GM12878 (cell line): ENCODE measurements at regions not wholly inside any gene's neighbourhood (a gene's known extent, or its start where the extent isn't known, plus 50 kb on each side); places are given as distances from the start of the nearest gene placed in this dataset.

ENCODE experiments used
- ATAC-seq: fragments of 200-7000 bp; cut with Tn5 transposase; 3 replicates; pipeline ENCODE4 v1.9.1; 2020; ENCODE audit warnings: mild to moderate bottlenecking, moderate library complexity
- BruUV-seq: library from RNA; stranded (reverse); fragments of 400-500 nt; replicated peaks from 2 replicates; lab custom pipeline; 2021; lab: Mats Ljungman, UMichigan
- CTCF ChIA-PET: fragments of 300-600 bp; sonication (Branson Sonifier 250); formaldehyde crosslinking; extraction: SDS; loops from one replicate; lab custom pipeline; 2021; ENCODE audit warnings: inconsistent platforms; lab: Yijun Ruan, JAX
- POLR2A ChIA-PET: fragments of 350-600 bp; formaldehyde crosslinking; extraction: SDS; loops from one replicate; lab custom pipeline; 2021; ENCODE audit warnings: inconsistent platforms; lab: Charles Lee
- RAD21 ChIA-PET: fragments of 300-600 bp; sonication (Branson Sonifier 250); formaldehyde crosslinking; loops from one replicate; lab custom pipeline; 2023; ENCODE audit warnings: antibody characterized with exemption; ENCODE audit not compliant: unreplicated experiment; lab: Charles Lee
- SMC1A ChIA-PET: fragments of 300-600 bp; sonication (Branson Sonifier 250); formaldehyde crosslinking; loops from one replicate; lab custom pipeline; 2023; ENCODE audit not compliant: unreplicated experiment, uncharacterized antibody; lab: Charles Lee
- DNase-seq: peaks from one replicate; pipeline ENCODE4 v3.0.0-alpha.2; 2011; ENCODE audit warnings: low read depth, low spot score
- FAIRE-seq: peaks from 3 replicates; lab custom pipeline; 2011; peaks lifted over from hg19 to GRCh38; lab: Jason Lieb, UNC
- H2AFZ ChIP-seq: 2 replicates; pipeline ENCODE4 v1.6.0; 2011; ENCODE audit warnings: low read depth, low read length, control low read depth; ENCODE audit not compliant: control insufficient read depth
- H3K27ac ChIP-seq: 2 replicates; pipeline ENCODE4 v1.5.1; 2011; ENCODE audit warnings: control low read depth; ENCODE audit not compliant: control insufficient read depth, insufficient read depth
- H3K27me3 ChIP-seq, 2 experiments: replicated peaks in 1 of 2; 2 replicates each; pipeline versions ENCODE4 v1.6.0 to v1.6.1; 2011; ENCODE audit warnings: low read length in 1 of 2; ENCODE audit not compliant: control insufficient read depth in 2 of 2, insufficient read depth in 2 of 2
- H3K36me3 ChIP-seq, 2 experiments: 2 replicates each; pipeline ENCODE4 v1.5.1; 2011; ENCODE audit warnings: low read length in 1 of 2; ENCODE audit not compliant: control insufficient read depth in 2 of 2, insufficient read depth in 2 of 2
- H3K4me1 ChIP-seq: 2 replicates; pipeline ENCODE4 v1.6.1; 2011; ENCODE audit warnings: mild to moderate bottlenecking, low read length, moderate library complexity, mixed read lengths; ENCODE audit not compliant: control insufficient read depth, insufficient read depth
- H3K4me2 ChIP-seq: 2 replicates; pipeline ENCODE4 v1.6.0; 2011; ENCODE audit warnings: control low read depth; ENCODE audit not compliant: control insufficient read depth, insufficient read depth
- H3K4me3 ChIP-seq: fragments of 200-600 bp; sonication (generic); 2 replicates; pipeline ENCODE4 v1.5.1; 2016
- H3K79me2 ChIP-seq: 2 replicates; pipeline ENCODE4 v1.6.0; 2011; ENCODE audit warnings: low read length; ENCODE audit not compliant: control insufficient read depth, insufficient read depth
- H3K9ac ChIP-seq: 2 replicates; pipeline ENCODE4 v1.8.0; 2011; ENCODE audit warnings: low read length, control low read depth, mixed read lengths; ENCODE audit not compliant: control insufficient read depth, insufficient read depth
- H3K9me3 ChIP-seq: replicated peaks from 3 replicates; pipeline ENCODE4 v1.5.1; 2011; ENCODE audit warnings: mild to moderate bottlenecking, low read length; ENCODE audit not compliant: control insufficient read depth, insufficient read depth
- H4K20me1 ChIP-seq: 2 replicates; pipeline ENCODE4 v1.6.0; 2011; ENCODE audit not compliant: control insufficient read depth, insufficient read depth
- ATF2 ChIP-seq: IDR thresholded peaks from 2 replicates; pipeline ENCODE4 v1.6.1; 2012; ENCODE audit warnings: low read length, inconsistent platforms
- BACH1 ChIP-seq: fragments of 450-650 bp; IDR thresholded peaks from 2 replicates; pipeline ENCODE4 v1.6.1; 2017; ENCODE audit warnings: mild to moderate bottlenecking, borderline replicate concordance
- BCL11A ChIP-seq: IDR thresholded peaks from 2 replicates; pipeline ENCODE4 v1.6.1; 2011; ENCODE audit warnings: low read depth, low read length
- CEBPB ChIP-seq, 2 experiments: fragments of 150-350 bp in 1 of 2; IDR thresholded peaks; 2 replicates each; pipeline ENCODE4 v1.6.1; 2012 to 2014; ENCODE audit warnings: low read depth in 2 of 2, low read length in 2 of 2, borderline replicate concordance in 1 of 2, inconsistent platforms in 1 of 2
- EGR1 ChIP-seq, 2 experiments: IDR thresholded peaks; 1 replicate in 1 of 2; 2 replicates in 1 of 2; pipeline ENCODE4 v1.6.1; 2011 to 2012; ENCODE audit warnings: low read depth in 2 of 2, low read length in 2 of 2, borderline replicate concordance in 1 of 2, mild to moderate bottlenecking in 1 of 2, moderate library complexity in 1 of 2
- JUND ChIP-seq: IDR thresholded peaks from 2 replicates; pipeline ENCODE4 v1.6.1; 2012; ENCODE audit warnings: low read depth, mild to moderate bottlenecking, low read length, improper control_type of control experiment, moderate library complexity
- NFIC ChIP-seq: IDR thresholded peaks from 2 replicates; pipeline ENCODE4 v1.6.1; 2012; ENCODE audit warnings: low read depth, mild to moderate bottlenecking, inconsistent platforms, low read length, moderate library complexity
- NFYA ChIP-seq: IDR thresholded peaks from 2 replicates; pipeline ENCODE4 v1.6.1; 2011; ENCODE audit warnings: low read depth, mild to moderate bottlenecking, low read length, improper control_type of control experiment, borderline replicate concordance
- USF1 ChIP-seq: IDR thresholded peaks from 2 replicates; pipeline ENCODE4 v1.6.1; 2011; ENCODE audit warnings: borderline replicate concordance, low read depth, mild to moderate bottlenecking, moderate library complexity, mixed read lengths, low read length; ENCODE audit not compliant: insufficient read depth; ENCODE audit errors: extremely low read length
- ZZZ3 ChIP-seq: IDR thresholded peaks from 2 replicates; pipeline ENCODE4 v1.6.1; 2011; ENCODE audit warnings: low read depth; ENCODE audit not compliant: control insufficient read depth, insufficient read length
- WGBS: methylation state at CpG from one replicate; pipeline ENCODE4 v1.1.6; 2016; ENCODE audit warnings: low lambda C conversion rate; ENCODE audit not compliant: insufficient replicate concordance, insufficient coverage; ENCODE audit errors: missing lambda C conversion rate; 5-methylcytosine and 5-hydroxymethylcytosine counted together
- in situ Hi-C: fragments of 300-500 bp; cut with MboI; formaldehyde crosslinking; loops from 9 replicates; pipeline ENCODE4 v1.14.3; 2018; ENCODE audit warnings: mixed read lengths
- intact Hi-C: fragments of 100-400 bp; cut with micrococcal nuclease; formaldehyde crosslinking; loops from one replicate; pipeline ENCODE4 v1.14.2; 2022; ENCODE audit not compliant: unreplicated experiment

- ChIA-PET POLR2A (no interaction called here), RAD21 (no interaction called here), SMC1A (no interaction called here), CTCF (no interaction called here)
- ATAC-seq (no peak), FAIRE-seq (no peak), DNase-seq (no peak)
- 22% methylated on average over 4 of the region's 4 CpGs for WGBS
- no peak overlapping the region for H3K27ac ChIP-seq
- no peaks in the 10 kb centered on the region for H3K4me1 ChIP-seq
- intact Hi-C loops (no loop called here), in situ Hi-C loops (no loop called here)
- H3K79me2 ChIP-seq: no peaks in the 10 kb centered on the region
- no peak overlapping the region for H3K4me3 ChIP-seq
- BruUV-seq: no TSS peak
- no peaks in the 10 kb centered on the region for H3K36me3 ChIP-seq
- H3K9ac ChIP-seq: no peak overlapping the region
- H3K4me2 ChIP-seq: no peak overlapping the region
- no peaks in the 10 kb centered on the region for H4K20me1 ChIP-seq
- H3K9me3 ChIP-seq: no peaks in the 10 kb centered on the region
- TF ChIP-seq USF1: no peak
- TF ChIP-seq NFYA: no peak
- TF ChIP-seq BACH1: no peak
- TF ChIP-seq CEBPB (IDR thresholded peaks at IDR 0.05; ENCODE audit: borderline replicate concordance in 1 of 2, low read depth in 2 of 2, low read length in 2 of 2): no peak
- TF ChIP-seq EGR1 (IDR thresholded peaks at IDR 0.05; ENCODE audit: borderline replicate concordance in 1 of 2, low read depth in 2 of 2, low read length in 2 of 2): no peak
- TF ChIP-seq BCL11A: no peak
- TF ChIP-seq ZZZ3: no peak
- TF ChIP-seq JUND: no peak
- TF ChIP-seq ATF2: no peak
- no peak for TF ChIP-seq NFIC
- H3K27me3 ChIP-seq: no peaks in the 10 kb centered on the region
- no peak overlapping the region for H2AFZ ChIP-seq
Observed at GRCh38 chr13:76792731-76793347, 93.4 kb downstream of the KCTD12 start.
